ENCODE measurements at regions not wholly inside any gene's neighbourhood (a gene's known extent, or its start where the extent isn't known, plus 50 kb on each side); places are given as distances from the start of the nearest gene placed in this dataset.
"Not testable (repeated sequence)": the region's sequence is repeated elsewhere in the genome, so short reads cannot be mapped to it uniquely, and the experiment has no call there.

GRCh38 chr2:75896779-75897366 is 186.2 kb upstream of the GCFC2 start:
- Mint-ChIP-seq H3K9me3 (ENCODE audit: low read depth) (no peaks in the 10 kb centered on the region), H3K27me3 (peaks cover 8% of the 10 kb centered on the region), H3K36me3 (ENCODE audit: low read depth) (no peaks in the 10 kb centered on the region), H3K4me1 (no peaks in the 10 kb centered on the region), H3K4me3 (no peak overlapping the region), H3K27ac (no peak overlapping the region)
- intact Hi-C loops (cut with DNase I, micrococcal nuclease), result no loop called here
- POLR2A ChIA-PET, result no interaction called here
- peak; percentile 19 for DNase-seq
- no peak for ATAC-seq
- CTCF ChIA-PET, result no interaction called here

- H3K27ac Mint-ChIP-seq, result no peak overlapping the region
- ATAC-seq (no peak), DNase-seq (no peak)
- intact Hi-C loops (cut with DNase I, micrococcal nuclease), result no loop called here
- H3K4me3 Mint-ChIP-seq, result no peak overlapping the region
- no peaks in the 10 kb centered on the region for H3K4me1 Mint-ChIP-seq
- H3K36me3 Mint-ChIP-seq (ENCODE audit: low read depth), result no peaks in the 10 kb centered on the region
- H3K9me3 Mint-ChIP-seq (ENCODE audit: low read depth), result no peaks in the 10 kb centered on the region
- POLR2A ChIA-PET, result no interaction called here
- H3K27me3 Mint-ChIP-seq, result peaks cover 8% of the 10 kb centered on the region
- CTCF ChIA-PET, result no interaction called here
Measured at GRCh38 chr2:75894170-75894569, 183.5 kb upstream of the GCFC2 start.

- ChIA-PET CTCF (no interaction called here), POLR2A (no interaction called here)
- H3K4me3 Mint-ChIP-seq, result no peak overlapping the region
- H3K27ac Mint-ChIP-seq, result no peak overlapping the region
- intact Hi-C loops (cut with DNase I, micrococcal nuclease), result no loop called here
- ATAC-seq, result no peak
- no peak for DNase-seq
- H3K4me1 Mint-ChIP-seq, result no peaks in the 10 kb centered on the region
- peaks cover 10% of the 10 kb centered on the region for H3K27me3 Mint-ChIP-seq
- no peaks in the 10 kb centered on the region for H3K9me3 Mint-ChIP-seq (ENCODE audit: low read depth)
- H3K36me3 Mint-ChIP-seq (ENCODE audit: low read depth), result no peaks in the 10 kb centered on the region
Measured at GRCh38 chr2:75892490-75892889, 181.8 kb upstream of the GCFC2 start.

GRCh38 chr2:75882530-75882929 is 171.8 kb upstream of the GCFC2 start:
- ATAC-seq (no peak), DNase-seq (no peak)
- CTCF ChIA-PET, result no interaction called here
- Mint-ChIP-seq H3K4me1 (no peaks in the 10 kb centered on the region), H3K27ac (no peak overlapping the region), H3K4me3 (no peak overlapping the region), H3K36me3 (ENCODE audit: low read depth) (no peaks in the 10 kb centered on the region), H3K27me3 (peaks cover 2% of the 10 kb centered on the region), H3K9me3 (ENCODE audit: low read depth) (peaks cover 3% of the 10 kb centered on the region)
- intact Hi-C loops (cut with DNase I, micrococcal nuclease), result no loop called here
- POLR2A ChIA-PET, result no interaction called here

GRCh38 chr2:75875606-75876005 is 164.9 kb upstream of the GCFC2 start:
- intact Hi-C loops (cut with DNase I, micrococcal nuclease); DNase-seq; H3K4me1 Mint-ChIP-seq; H3K4me3 Mint-ChIP-seq; H3K27ac Mint-ChIP-seq; H3K27me3 Mint-ChIP-seq; CTCF ChIA-PET; ATAC-seq; POLR2A ChIA-PET; H3K36me3 Mint-ChIP-seq (ENCODE audit: low read depth); H3K9me3 Mint-ChIP-seq (ENCODE audit: low read depth): not testable (repeated sequence)

- intact Hi-C loops (cut with DNase I, micrococcal nuclease); DNase-seq; H3K4me1 Mint-ChIP-seq; CTCF ChIA-PET; POLR2A ChIA-PET; H3K27ac Mint-ChIP-seq; H3K4me3 Mint-ChIP-seq; H3K36me3 Mint-ChIP-seq (ENCODE audit: low read depth); H3K27me3 Mint-ChIP-seq; ATAC-seq; H3K9me3 Mint-ChIP-seq (ENCODE audit: low read depth): not testable (repeated sequence)
Measured at GRCh38 chr2:75871762-75872614, 161.3 kb upstream of the GCFC2 start.

GRCh38 chr2:75870651-75871137 is 160.0 kb upstream of the GCFC2 start:
- no peaks in the 10 kb centered on the region for H3K36me3 Mint-ChIP-seq (ENCODE audit: low read depth)
- H3K27me3 Mint-ChIP-seq, result peaks cover 5% of the 10 kb centered on the region
- H3K4me3 Mint-ChIP-seq, result no peak overlapping the region
- intact Hi-C loops (cut with DNase I, micrococcal nuclease), result no loop called here
- DNase-seq (no peak), ATAC-seq (no peak)
- H3K27ac Mint-ChIP-seq, result no peak overlapping the region
- H3K9me3 Mint-ChIP-seq (ENCODE audit: low read depth), result no peaks in the 10 kb centered on the region
- no peaks in the 10 kb centered on the region for H3K4me1 Mint-ChIP-seq
- ChIA-PET CTCF (interaction anchor here (0.6 kb wide), 1 partner anchor 334 kb away, joined by 3 read pairs; no protein-coding TSS in a partner anchor), POLR2A (no interaction called here)

- ChIA-PET POLR2A (no interaction called here), CTCF (interaction anchor here (0.6 kb wide), 1 partner anchor 333 kb away, joined by 3 read pairs; no protein-coding TSS in a partner anchor)
- Mint-ChIP-seq H3K36me3 (ENCODE audit: low read depth) (no peaks in the 10 kb centered on the region), H3K27me3 (peaks cover 5% of the 10 kb centered on the region), H3K27ac (no peak overlapping the region), H3K4me1 (no peaks in the 10 kb centered on the region), H3K9me3 (ENCODE audit: low read depth) (no peaks in the 10 kb centered on the region), H3K4me3 (no peak overlapping the region)
- intact Hi-C loops (cut with DNase I, micrococcal nuclease), result no loop called here
- DNase-seq (no peak), ATAC-seq (no peak)
Measured at GRCh38 chr2:75870133-75870532, 159.4 kb upstream of the GCFC2 start.

- DNase-seq (no peak), ATAC-seq (no peak)
- H3K4me1 Mint-ChIP-seq, result no peaks in the 10 kb centered on the region
- intact Hi-C loops (cut with DNase I, micrococcal nuclease), result no loop called here
- H3K36me3 Mint-ChIP-seq (ENCODE audit: low read depth), result no peaks in the 10 kb centered on the region
- CTCF ChIA-PET, result no interaction called here
- peaks cover 2% of the 10 kb centered on the region for H3K27me3 Mint-ChIP-seq
- H3K9me3 Mint-ChIP-seq (ENCODE audit: low read depth), result no peaks in the 10 kb centered on the region
- no peak overlapping the region for H3K4me3 Mint-ChIP-seq
- POLR2A ChIA-PET, result no interaction called here
- no peak overlapping the region for H3K27ac Mint-ChIP-seq
Measured at GRCh38 chr2:75865702-75866101, 155.0 kb upstream of the GCFC2 start.

GRCh38 chr2:75865083-75865482 is 154.4 kb upstream of the GCFC2 start:
- POLR2A ChIA-PET, result no interaction called here
- Mint-ChIP-seq H3K27ac (no peak overlapping the region), H3K4me1 (no peaks in the 10 kb centered on the region), H3K9me3 (ENCODE audit: low read depth) (no peaks in the 10 kb centered on the region), H3K36me3 (ENCODE audit: low read depth) (no peaks in the 10 kb centered on the region), H3K4me3 (no peak overlapping the region), H3K27me3 (peaks cover 2% of the 10 kb centered on the region)
- no peak for ATAC-seq
- CTCF ChIA-PET, result no interaction called here
- no peak for DNase-seq
- intact Hi-C loops (cut with DNase I, micrococcal nuclease), result no loop called here

GRCh38 chr2:75862547-75862946 is 151.8 kb upstream of the GCFC2 start:
- Mint-ChIP-seq H3K27ac (no peak overlapping the region), H3K27me3 (peaks cover 2% of the 10 kb centered on the region), H3K9me3 (ENCODE audit: low read depth) (no peaks in the 10 kb centered on the region), H3K4me3 (no peak overlapping the region), H3K36me3 (ENCODE audit: low read depth) (no peaks in the 10 kb centered on the region), H3K4me1 (no peaks in the 10 kb centered on the region)
- ChIA-PET POLR2A (no interaction called here), CTCF (interaction anchor here (0.7 kb wide), 1 partner anchor 21 kb away, joined by 3 read pairs; no protein-coding TSS in a partner anchor)
- intact Hi-C loops (cut with DNase I, micrococcal nuclease), result no loop called here
- no peak for DNase-seq
- no peak for ATAC-seq

- no peak for DNase-seq
- ChIA-PET CTCF (no interaction called here), POLR2A (no interaction called here)
- Mint-ChIP-seq H3K27ac (no peak overlapping the region), H3K27me3 (peaks cover 4% of the 10 kb centered on the region), H3K4me1 (no peaks in the 10 kb centered on the region), H3K4me3 (no peak overlapping the region), H3K36me3 (ENCODE audit: low read depth) (no peaks in the 10 kb centered on the region), H3K9me3 (ENCODE audit: low read depth) (peaks cover 12% of the 10 kb centered on the region)
- no peak for ATAC-seq
- intact Hi-C loops (cut with DNase I, micrococcal nuclease), result no loop called here
Measured at GRCh38 chr2:75853436-75853835, 142.7 kb upstream of the GCFC2 start.

All from activated CD4-positive, alpha-beta T cell treated with anti-CD3 and anti-CD28 coated beads for 36 hours (primary cell).